B cell (primary cell): ENCODE measurements at regions not wholly inside any gene's neighbourhood (a gene's known extent, or its start where the extent isn't known, plus 50 kb on each side); places are given as distances from the start of the nearest gene placed in this dataset.

ENCODE experiments used
- ATAC-seq: fragments of 200-7000 bp; cut with Tn5 transposase; one replicate; pipeline ENCODE4 v1.10.0; 2021; ENCODE audit warnings: low read depth, mild to moderate bottlenecking, moderate number of reproducible peaks, moderate library complexity
- CTCF ChIA-PET: fragments of 350-600 bp; sonication (Branson Sonifier 250); formaldehyde crosslinking; loops from one replicate; lab custom pipeline; 2021; ENCODE audit warnings: antibody characterized with exemption, inconsistent platforms; lab: Charles Lee
- POLR2A ChIA-PET: fragments of 350-600 bp; sonication (Branson Sonifier 250); formaldehyde crosslinking; loops from one replicate; lab custom pipeline; 2021; ENCODE audit warnings: antibody characterized with exemption; lab: Charles Lee
- DNase-seq: peaks from one replicate; pipeline ENCODE4 v3.0.0; 2013
- H2AFZ ChIP-seq: 2 replicates; pipeline ENCODE4 v1.6.1; 2012; ENCODE audit warnings: mild to moderate bottlenecking, low read depth, low read length; ENCODE audit not compliant: insufficient read depth, poor library complexity, severe bottlenecking
- H3K27ac ChIP-seq, 2 donors: 1 replicate in 1 of 2; 2 replicates in 1 of 2; pipeline ENCODE4 v1.5.1; 2012 to 2013; ENCODE audit warnings: low read length in 2 of 2, mild to moderate bottlenecking in 2 of 2, moderate library complexity in 1 of 2
- H3K27me3 ChIP-seq, 4 experiments: fragments of 200-600 bp in 1 of 4; sonication (generic) in 1 of 4; replicated peaks in 1 of 4; 1 replicate in 2 of 4; 2 replicates in 2 of 4; pipeline versions ENCODE4 v1.6.1 to v1.7.0; 2013 to 2016; ENCODE audit warnings: low read length in 3 of 4, mild to moderate bottlenecking in 2 of 4, mixed read lengths in 1 of 4, moderate library complexity in 1 of 4; ENCODE audit not compliant: insufficient read depth in 4 of 4, control insufficient read depth in 3 of 4; ENCODE audit errors: control extremely low read depth in 1 of 4
- H3K36me3 ChIP-seq, 2 experiments: replicated peaks in 1 of 2; 1 replicate in 1 of 2; 2 replicates in 1 of 2; pipeline versions ENCODE4 v1.6.1 to v1.7.1; 2013; ENCODE audit warnings: low read length in 1 of 2; ENCODE audit not compliant: insufficient read depth in 2 of 2, control insufficient read depth in 1 of 2; ENCODE audit errors: control extremely low read depth in 1 of 2, extremely low read depth in 1 of 2
- H3K4me1 ChIP-seq, 2 donors: fragments of 200-600 bp in 1 of 2; sonication (generic) in 1 of 2; 1 replicate in 1 of 2; 2 replicates in 1 of 2; pipeline versions ENCODE4 v1.5.1 to v1.6.1; 2013 to 2017; ENCODE audit warnings: low read length in 2 of 2; ENCODE audit not compliant: control insufficient read depth in 2 of 2, insufficient read depth in 2 of 2
- H3K4me2 ChIP-seq: replicated peaks from 2 replicates; pipeline ENCODE3; 2012; ENCODE audit warnings: mild to moderate bottlenecking, low read depth, low read length; ENCODE audit not compliant: poor library complexity, severe bottlenecking
- H3K4me3 ChIP-seq, 5 experiments: fragments of 200-600 bp in 1 of 5; sonication (generic) in 1 of 5; 1 replicate in 3 of 5; 2 replicates in 2 of 5; pipeline versions ENCODE4 v1.5.1 to v1.7.0; 2011 to 2016; ENCODE audit warnings: low read length in 4 of 5, mild to moderate bottlenecking in 4 of 5, low read depth in 2 of 5, control low read depth in 1 of 5, moderate library complexity in 1 of 5; ENCODE audit not compliant: insufficient read depth in 1 of 5; ENCODE audit errors: control extremely low read depth in 1 of 5, extremely low read depth in 1 of 5
- H3K79me2 ChIP-seq: fragments of 200-600 bp; sonication (generic); one replicate; pipeline ENCODE4 v1.6.0; 2016; ENCODE audit warnings: low read length; ENCODE audit not compliant: control insufficient read depth, insufficient read depth
- H3K9ac ChIP-seq: fragments of 200-600 bp; sonication (generic); 2 replicates; pipeline ENCODE4 v1.6.1; 2017; ENCODE audit warnings: mild to moderate bottlenecking, low read length, moderate library complexity
- H3K9me3 ChIP-seq, 3 donors: one replicate each; pipeline versions ENCODE4 v1.6.1 to v1.7.1; 2013; ENCODE audit warnings: low read length in 2 of 3; ENCODE audit not compliant: control insufficient read depth in 2 of 3, insufficient read depth in 1 of 3; ENCODE audit errors: control extremely low read depth in 1 of 3
- H4K20me1 ChIP-seq: 2 replicates; pipeline ENCODE4 v1.6.0; 2012; ENCODE audit warnings: mild to moderate bottlenecking, low read length; ENCODE audit not compliant: insufficient read depth, control insufficient read depth, poor library complexity, severe bottlenecking
- H3K27ac Mint-ChIP-seq: one replicate; pipeline ENCODE4 v1.8.0; 2021; ENCODE audit warnings: mixed read lengths
- H3K27me3 Mint-ChIP-seq: one replicate; pipeline ENCODE4 v1.8.0; 2021; ENCODE audit warnings: mixed read lengths
- H3K4me1 Mint-ChIP-seq: one replicate; pipeline ENCODE4 v1.8.0; 2021; ENCODE audit warnings: mixed read lengths
- H3K4me3 Mint-ChIP-seq: one replicate; pipeline ENCODE4 v1.8.0; 2021; ENCODE audit warnings: mixed read lengths
- H3K9me3 Mint-ChIP-seq: one replicate; pipeline ENCODE4 v1.8.0; 2022; ENCODE audit warnings: mixed read lengths; ENCODE audit not compliant: insufficient read depth
- EZH2 ChIP-seq: IDR thresholded peaks from 2 replicates; pipeline ENCODE4 v1.6.1; 2012; ENCODE audit warnings: borderline replicate concordance, low read depth, mild to moderate bottlenecking, moderate library complexity, low read length; ENCODE audit not compliant: insufficient read depth, poor library complexity, severe bottlenecking
- WGBS: methylation state at CpG from one replicate; pipeline ENCODE4 v1.1.5; 2013; ENCODE audit warnings: missing lambda C conversion rate; ENCODE audit not compliant: insufficient coverage; 5-methylcytosine and 5-hydroxymethylcytosine counted together
- intact Hi-C: fragments of 100-400 bp; cut with micrococcal nuclease; formaldehyde crosslinking; loops from one replicate; pipeline ENCODE4 v1.10.0; 2022
- TF ChIP-seq, protein P1 (sequence below): fragments of 200-600 bp; IDR thresholded peaks from one replicate; pipeline ENCODE4 v1.8.0; 2022; ENCODE audit warnings: antibody characterized with exemption, mild to moderate bottlenecking

DNA sequence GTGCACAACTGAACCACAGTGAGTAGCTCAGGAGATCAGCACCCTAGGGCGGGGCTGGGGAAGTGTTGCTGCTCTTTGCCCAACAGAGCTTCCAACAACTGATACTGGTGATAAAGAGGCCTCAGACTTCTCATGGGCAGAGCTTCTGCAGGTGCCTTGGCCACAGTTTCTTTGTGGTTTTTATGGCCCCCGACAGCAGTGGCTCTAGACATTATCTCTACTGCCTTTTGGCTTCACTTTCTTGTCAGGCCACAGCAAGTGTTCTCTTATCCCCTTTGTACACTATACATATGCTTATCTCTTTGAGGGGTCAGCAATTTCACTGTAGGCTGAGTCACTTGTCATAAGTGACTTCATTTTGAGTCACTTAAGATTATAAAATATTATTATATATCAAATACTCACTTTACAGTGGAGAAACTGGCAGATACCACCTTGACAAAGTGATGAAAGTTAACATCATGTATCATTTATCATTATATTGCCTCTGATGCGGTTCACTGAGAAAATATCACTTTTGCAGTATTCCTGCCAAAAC lies 90.9 kb upstream of the COX7C start:
- no peaks in the 10 kb centered on the region for H3K4me1 ChIP-seq
- H3K27me3 ChIP-seq, result no peaks in the 10 kb centered on the region
- no peak for TF ChIP-seq EZH2
- TF ChIP-seq, protein P1, sequence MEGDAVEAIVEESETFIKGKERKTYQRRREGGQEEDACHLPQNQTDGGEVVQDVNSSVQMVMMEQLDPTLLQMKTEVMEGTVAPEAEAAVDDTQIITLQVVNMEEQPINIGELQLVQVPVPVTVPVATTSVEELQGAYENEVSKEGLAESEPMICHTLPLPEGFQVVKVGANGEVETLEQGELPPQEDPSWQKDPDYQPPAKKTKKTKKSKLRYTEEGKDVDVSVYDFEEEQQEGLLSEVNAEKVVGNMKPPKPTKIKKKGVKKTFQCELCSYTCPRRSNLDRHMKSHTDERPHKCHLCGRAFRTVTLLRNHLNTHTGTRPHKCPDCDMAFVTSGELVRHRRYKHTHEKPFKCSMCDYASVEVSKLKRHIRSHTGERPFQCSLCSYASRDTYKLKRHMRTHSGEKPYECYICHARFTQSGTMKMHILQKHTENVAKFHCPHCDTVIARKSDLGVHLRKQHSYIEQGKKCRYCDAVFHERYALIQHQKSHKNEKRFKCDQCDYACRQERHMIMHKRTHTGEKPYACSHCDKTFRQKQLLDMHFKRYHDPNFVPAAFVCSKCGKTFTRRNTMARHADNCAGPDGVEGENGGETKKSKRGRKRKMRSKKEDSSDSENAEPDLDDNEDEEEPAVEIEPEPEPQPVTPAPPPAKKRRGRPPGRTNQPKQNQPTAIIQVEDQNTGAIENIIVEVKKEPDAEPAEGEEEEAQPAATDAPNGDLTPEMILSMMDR, result no peak
- H3K9me3 ChIP-seq, result no peaks in the 10 kb centered on the region
- no peak overlapping the region for H3K4me3 ChIP-seq
- no peak overlapping the region for H2AFZ ChIP-seq
- intact Hi-C loops, result no loop called here
- no peaks in the 10 kb centered on the region for H3K36me3 ChIP-seq
- no peaks in the 10 kb centered on the region for H4K20me1 ChIP-seq
- H3K4me2 ChIP-seq, result no peak overlapping the region
- no peak overlapping the region for H3K4me3 Mint-ChIP-seq
- CTCF ChIA-PET, result no interaction called here
- H3K9ac ChIP-seq, result no peak overlapping the region
- H3K27ac Mint-ChIP-seq, result no peak overlapping the region
- no peak overlapping the region for H3K27ac ChIP-seq
- ATAC-seq, result no peak
- 75% methylated on average over 2 of the region's 3 CpGs for WGBS
- no peak for DNase-seq
- H3K79me2 ChIP-seq, result no peaks in the 10 kb centered on the region
- no peaks in the 10 kb centered on the region for H3K4me1 Mint-ChIP-seq
- H3K27me3 Mint-ChIP-seq, result no peaks in the 10 kb centered on the region
- POLR2A ChIA-PET, result no interaction called here
- no peaks in the 10 kb centered on the region for H3K9me3 Mint-ChIP-seq

DNA sequence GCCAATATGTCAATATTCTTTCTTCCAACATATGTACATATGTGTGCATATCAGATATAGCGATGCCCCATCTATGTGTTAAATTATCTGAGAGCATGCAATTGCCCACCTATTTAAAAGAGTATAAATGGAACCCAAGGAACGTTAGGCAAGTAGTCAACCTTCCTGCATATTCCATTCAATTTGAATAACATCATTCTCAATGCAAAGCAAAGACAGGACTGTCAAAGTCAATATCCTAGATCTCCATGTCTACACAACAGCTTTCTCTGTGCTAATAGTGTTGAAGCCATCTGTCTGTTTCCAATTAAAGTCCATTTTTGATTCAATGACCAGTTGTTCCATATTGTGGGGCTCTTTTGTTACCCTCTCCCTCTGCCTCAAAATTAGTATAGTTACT lies 85.3 kb upstream of the COX7C start:
- Mint-ChIP-seq H3K4me3 (no peak overlapping the region), H3K9me3 (no peaks in the 10 kb centered on the region), H3K27ac (no peak overlapping the region), H3K27me3 (no peaks in the 10 kb centered on the region), H3K4me1 (no peaks in the 10 kb centered on the region)
- H3K27me3 ChIP-seq, result no peaks in the 10 kb centered on the region
- no peaks in the 10 kb centered on the region for H3K79me2 ChIP-seq
- H3K4me3 ChIP-seq, result no peak overlapping the region
- no peak overlapping the region for H3K4me2 ChIP-seq
- no peaks in the 10 kb centered on the region for H3K4me1 ChIP-seq
- H3K27ac ChIP-seq, result no peak overlapping the region
- H3K9ac ChIP-seq, result no peak overlapping the region
- ATAC-seq (no peak), DNase-seq (no peak)
- POLR2A ChIA-PET, result no interaction called here
- no peaks in the 10 kb centered on the region for H4K20me1 ChIP-seq
- no peaks in the 10 kb centered on the region for H3K9me3 ChIP-seq
- WGBS, result 80% methylated on average over 1 of the region's 2 CpGs
- CTCF ChIA-PET, result no interaction called here
- intact Hi-C loops, result no loop called here
- H3K36me3 ChIP-seq, result no peaks in the 10 kb centered on the region
- no peak for TF ChIP-seq EZH2
- H2AFZ ChIP-seq, result no peak overlapping the region
